GM19238 (cell line): ENCODE measurements at regions not wholly inside any gene's neighbourhood (a gene's known extent, or its start where the extent isn't known, plus 50 kb on each side); places are given as distances from the start of the nearest gene placed in this dataset.

Source experiments
- DNase-seq: peaks from one replicate; pipeline ENCODE4 v3.0.0; 2011; ENCODE audit warnings: low spot score; ENCODE audit not compliant: insufficient read length

DNA sequence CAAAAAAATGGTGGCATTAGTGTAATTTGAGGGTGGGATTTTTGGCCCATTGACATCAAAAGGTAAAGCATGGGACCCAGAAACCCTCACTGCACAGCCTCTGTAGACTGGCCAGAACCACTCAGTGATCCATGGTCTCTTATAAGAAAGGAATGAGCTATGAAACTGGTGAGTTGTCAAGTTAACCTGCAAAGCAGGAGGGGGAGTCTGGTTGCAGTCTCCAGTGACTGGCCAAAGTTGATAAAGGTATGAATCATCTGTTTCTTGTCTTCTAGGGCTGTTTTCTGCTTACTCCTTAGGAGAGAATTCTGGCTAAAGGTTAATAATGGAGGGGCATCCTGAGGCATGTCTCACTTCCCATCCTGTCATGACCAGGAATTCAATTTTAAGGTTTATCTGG lies 325.2 kb downstream of the TLR4 start:
- DNase-seq, result no peak

DNA sequence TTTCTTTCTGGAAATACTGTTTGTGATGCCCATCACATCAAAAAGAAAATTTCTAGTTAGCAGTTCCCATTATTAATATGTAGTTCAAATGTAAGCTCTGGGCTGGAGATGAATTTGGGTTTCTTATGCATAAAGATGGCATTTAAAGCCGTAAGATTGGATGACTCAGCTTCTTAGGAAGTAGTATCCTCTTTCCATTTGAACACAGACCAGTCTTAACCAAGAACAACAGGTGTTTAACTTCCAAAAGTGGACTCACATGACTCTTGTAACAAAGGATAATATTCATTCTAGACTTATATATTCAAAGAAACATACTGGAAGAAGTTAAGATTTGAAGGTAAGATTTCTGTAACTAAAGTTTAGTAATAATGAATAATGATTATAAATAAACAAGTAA lies 330.5 kb downstream of the TLR4 start:
- DNase-seq, result no peak

DNA sequence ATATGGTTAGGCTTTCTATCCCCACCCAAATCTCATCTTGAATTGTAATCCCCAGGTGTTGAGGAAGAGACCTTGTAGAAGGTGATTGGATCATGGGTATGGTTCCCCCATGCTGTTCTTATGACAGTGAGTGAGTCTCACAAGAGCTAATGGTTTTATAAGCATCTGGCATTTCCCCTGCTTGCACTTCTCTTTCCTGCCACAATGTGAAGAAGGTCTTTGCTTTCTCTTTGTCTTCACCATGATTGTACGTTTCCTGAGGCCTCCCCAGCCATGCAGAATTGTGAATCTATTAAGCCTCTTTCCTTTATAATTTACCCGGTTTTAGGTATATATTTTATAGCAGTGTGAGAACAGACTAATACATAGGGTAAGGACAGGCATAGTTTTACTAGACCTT lies 334.5 kb downstream of the TLR4 start:
- no peak for DNase-seq

DNA sequence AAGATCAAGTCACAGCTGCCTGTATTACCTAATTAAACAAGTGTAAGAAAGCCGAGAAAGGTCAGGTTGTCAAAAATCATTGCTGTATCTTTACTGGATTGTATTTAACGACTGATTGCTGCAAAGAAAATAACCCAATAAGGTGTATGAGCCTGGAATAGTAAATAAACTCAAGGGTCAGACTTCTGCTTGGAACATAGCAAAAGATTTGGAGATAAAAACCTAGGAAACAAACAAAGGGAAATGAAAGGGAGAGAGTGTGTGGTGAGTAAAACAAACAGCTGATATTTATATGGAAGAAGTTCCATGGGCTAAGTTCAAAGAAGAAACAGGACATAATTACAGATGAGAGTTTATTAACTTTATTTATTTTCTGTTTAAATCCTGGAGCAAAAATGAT lies 354.0 kb downstream of the TLR4 start:
- DNase-seq, result no peak

DNA sequence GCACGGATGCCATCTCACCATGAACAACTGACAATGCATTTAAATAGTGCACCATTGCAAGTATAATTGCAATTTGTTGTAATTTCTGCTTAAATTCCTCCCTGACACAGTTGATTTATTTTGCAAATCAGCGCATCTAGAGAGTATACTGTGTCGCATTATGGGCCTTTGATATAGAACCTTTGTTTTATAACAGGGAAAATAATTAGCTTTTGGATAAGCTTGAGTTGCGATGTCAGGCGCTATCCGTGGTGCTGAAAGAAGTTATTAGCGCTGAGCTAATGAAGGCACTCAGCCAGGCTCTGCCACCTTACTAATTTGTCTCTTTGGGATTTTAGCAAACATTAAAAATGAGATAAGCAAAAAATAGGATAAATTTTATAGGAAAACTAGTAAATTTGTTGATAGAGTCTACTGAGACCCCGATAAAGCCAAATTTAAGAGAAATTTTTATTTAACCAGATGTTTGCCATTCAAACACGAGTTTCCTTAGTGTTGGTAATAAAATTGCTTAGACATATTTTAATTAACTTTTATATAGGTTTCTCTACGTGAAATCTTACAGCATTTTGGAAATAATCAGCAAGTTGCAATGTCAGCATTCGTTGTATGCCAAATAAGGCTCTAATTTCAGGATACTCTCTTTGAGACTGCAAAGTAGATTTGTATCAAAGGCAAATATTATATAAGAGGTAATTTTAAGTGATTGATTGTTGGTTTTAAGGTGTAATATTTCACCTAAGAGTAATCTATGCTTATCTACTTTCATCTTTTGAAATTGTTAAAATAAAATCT lies 355.5 kb downstream of the TLR4 start:
- DNase-seq, result no peak

DNA sequence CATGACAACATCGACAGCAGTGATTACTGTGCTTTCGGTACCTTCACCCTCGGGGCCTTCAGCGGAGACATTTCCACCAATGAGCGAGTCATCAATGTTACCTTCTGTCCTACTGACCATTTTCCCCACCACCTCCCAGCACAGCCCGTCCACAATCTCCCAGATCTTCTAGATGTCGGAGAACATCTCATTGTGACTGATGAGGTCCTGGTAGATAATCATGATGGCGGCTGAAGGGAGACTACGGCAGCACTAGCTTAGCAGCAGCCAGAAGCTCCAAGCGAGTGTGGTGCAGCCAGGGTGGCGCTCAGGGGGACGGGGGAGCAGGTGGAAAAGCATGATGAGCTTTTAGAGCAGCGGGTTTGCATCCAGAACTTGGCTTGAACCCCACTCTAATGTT lies 379.0 kb downstream of the TLR4 start:
- no peak for DNase-seq

DNA sequence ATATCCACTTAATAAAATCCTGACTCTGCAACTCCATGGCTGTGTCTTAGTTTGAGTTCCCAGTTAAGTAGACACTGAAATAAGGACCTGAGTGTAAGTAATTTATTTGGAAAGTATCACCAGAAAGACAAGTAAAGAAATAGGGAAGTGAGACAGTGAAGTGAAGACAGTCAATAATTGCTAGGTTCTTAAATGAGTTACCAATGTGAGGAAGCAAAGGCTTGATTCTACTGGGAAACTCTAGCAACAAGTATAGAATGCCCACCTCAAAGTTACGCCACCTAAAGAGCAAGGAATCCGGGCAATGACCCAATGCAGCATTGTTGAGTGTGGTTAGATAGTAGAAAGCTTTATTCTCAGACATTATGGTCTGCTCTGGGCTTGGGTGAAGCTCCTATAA lies 383.9 kb downstream of the TLR4 start:
- DNase-seq, result no peak

DNA sequence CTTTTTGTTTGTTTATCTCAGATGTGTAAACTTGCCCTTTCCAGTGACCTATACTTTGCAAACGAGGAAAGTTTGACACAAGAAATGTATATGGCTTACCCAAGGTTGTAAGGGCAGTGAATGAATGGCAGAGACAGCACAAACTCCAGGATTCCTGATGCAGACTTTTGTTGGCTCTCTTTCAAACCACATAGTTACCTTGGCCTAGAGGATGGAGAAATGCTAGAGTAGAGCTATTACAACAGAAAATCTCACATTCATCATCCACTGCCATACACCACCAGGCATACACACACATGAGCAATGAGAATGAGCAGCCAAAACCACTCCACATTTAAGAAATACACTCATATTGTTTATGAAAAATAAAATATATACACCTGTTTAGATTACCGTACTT lies 387.0 kb downstream of the TLR4 start:
- DNase-seq, result no peak

DNA sequence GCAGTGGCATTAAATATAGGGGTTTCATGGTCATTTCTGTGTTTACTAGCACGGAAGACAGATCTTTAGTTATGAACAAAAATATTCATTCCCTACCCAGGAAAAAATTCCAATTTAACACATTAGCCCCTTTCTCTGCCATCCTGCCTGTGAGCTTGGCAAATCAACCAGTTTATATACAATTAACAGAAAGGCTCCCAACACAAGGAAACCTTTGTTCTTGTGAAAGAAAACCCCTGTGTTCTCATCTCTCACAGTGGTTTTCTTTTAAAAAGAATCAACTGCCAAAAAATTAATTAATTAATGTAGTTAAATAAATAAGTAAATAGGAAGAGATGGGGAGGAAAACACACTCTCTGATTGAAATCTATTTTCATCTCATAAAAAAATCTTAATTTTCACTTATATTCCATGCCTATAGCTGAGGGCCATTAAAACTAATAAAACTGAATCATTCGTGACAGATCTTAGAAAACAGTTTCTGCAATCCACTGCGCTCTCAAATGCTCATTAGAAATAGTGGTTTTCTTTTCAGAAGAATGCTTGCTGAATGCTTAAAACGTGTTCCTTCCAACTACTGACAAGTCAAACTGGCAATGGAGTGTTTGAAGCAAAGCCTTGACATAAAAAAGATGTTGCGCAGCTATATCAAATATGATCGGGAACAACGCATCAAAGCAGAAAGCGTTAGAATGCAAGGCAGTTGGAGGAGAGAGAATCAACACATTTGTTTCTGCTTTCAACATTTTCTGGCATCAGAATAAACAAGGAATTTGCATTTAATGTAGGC lies 387.7 kb downstream of the TLR4 start:
- DNase-seq, result no peak

DNA sequence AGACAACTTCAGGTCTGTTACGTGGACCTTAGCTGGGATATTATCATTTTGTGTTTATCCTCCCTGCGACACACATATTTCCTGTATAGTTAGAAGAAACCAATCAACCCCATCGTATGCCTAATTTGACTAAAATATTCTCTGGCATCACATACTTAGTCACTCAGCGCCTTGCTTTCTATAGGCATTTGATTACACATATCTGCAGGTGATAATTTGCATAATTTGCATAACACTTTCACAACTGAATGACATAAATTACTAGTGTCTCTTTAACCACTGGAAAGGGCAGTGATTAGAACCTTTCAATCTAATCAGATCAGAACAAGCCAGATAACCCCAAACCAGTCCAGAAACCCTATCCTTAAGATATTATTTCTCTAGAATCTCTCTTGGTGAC lies 390.2 kb downstream of the TLR4 start:
- DNase-seq, result no peak

DNA sequence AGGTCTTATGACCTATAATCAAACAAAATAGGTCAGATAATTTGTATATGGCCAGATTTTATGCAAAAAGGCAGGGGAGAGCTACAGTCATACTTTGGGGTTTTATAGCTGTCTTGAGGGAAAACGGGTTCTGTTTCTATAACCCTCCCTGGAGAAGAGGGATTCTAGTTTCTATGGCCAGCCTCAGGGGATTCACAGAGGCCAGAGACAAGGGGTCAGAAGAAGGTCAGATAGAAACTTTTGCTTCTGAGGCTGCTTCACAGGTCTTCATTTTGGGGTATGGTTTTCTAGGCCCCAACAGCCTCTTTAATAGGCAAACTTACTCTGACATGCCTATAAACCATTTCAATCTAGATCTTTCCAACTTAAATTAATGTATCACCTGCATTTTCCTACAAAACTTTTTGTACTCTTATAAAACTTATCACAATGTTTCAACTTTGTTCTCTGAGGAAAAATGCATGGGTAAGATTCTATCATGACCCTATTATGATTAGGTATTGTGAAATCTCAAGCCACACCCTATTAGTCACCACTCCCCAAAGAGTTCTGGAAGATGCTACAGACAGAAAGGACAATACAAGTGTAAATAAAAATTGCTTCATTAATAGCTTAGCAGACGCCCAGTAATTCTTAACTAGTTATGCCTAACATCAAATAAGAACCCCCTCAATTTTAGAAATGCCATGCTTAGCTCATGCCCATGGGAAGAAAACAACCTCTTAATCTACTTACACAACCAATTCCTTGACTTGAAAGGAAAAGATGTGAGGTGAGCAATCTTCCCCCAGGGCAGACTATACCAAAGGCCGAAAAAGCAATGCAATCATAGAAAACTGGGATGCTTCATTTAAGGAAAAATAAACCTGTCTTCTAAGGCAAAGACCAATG lies 396.6 kb downstream of the TLR4 start:
- no peak for DNase-seq

DNA sequence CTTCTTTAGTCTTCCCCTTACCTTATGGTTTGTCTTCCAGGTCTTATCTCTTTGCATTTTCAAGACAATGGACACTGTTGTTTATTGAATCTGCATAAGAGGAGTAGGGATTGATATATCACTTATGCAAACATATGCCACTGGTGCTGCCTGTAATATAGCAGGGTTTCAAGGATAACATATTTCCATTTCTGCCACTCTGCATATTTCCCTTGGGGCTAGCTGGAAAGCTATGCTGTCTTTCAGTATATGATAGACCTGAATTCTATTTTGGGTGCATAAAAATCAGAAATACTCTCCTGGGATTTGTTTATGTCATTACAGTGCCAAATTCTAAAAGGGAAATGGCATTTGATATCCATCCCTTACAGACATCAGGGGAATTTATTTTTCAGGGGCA lies 400.2 kb downstream of the TLR4 start:
- DNase-seq, result no peak

DNA sequence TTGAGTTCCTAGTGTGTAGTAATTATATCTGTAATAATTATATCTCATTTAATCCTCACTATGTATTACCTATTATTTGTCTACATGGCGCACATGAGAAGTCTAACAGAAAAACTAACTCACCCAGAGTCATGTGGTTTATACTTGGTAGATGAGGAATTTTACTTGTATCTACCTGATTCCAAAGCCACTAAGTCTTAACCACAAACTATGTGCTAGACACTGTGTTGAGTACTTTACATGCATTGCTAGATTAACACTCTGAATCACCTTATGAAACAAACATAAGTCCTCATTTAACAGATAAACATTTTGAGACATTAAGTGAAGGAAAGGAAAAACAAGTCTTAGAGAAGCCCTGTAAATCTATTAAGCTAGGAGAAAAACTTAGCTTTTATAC lies 404.8 kb downstream of the TLR4 start:
- no peak for DNase-seq

DNA sequence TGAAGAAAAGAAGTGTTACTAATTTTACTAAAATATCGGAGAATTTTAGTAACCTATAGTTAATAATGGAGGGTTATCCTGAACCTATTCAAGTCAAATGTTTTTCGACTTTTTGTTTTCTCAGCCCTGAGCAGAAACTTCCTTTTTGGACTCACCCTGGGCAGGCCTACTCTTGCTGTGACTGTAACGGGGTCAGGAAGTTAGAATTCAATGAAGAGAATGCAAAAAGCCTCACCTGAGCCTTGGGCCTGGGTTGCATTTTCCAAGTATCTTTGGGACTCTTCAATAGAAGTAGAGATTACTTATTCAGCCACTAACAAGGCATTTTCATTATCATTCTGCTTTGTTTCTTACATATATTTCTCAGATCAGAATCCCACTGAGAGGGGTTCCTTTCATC lies 405.3 kb downstream of the TLR4 start:
- DNase-seq, result no peak

DNA sequence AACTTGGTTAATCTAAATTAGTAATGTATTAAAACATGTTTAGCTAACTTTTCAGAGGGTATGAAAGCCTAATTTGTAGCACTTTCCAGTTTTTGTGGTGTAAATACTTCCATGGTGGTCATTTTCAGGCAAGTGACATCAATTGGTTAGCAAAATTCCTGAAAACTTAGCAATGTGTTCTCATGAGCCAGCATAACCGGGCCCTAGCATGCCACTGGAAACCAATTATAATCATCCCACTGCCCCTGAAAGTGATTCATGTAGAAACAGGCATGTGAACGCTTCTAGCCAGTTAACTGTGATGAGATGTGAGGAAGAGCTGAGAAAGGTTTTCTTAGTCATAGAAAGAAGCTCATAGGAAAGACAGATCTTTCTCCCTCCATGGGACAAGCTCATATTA lies 417.2 kb downstream of the TLR4 start:
- DNase-seq, result no peak

DNA sequence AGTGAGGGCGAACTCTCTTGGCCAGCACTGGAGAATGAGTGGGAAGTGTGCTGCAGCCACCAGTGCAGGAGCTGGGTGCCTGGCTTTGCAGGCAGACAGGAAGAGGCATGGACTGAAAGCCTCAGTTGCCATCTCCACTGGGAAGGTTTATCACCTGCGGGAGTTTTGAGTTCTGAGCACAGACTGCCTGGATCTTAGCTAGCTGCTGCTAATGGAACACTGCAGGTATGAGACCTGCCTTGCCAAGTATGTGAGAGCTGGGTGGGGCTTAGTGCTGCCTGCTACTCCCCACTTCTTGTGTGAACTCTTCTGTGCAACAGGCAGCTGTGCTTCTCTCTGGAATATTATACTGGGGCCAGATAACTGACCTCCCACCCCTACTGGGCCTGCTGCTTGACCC lies 424.1 kb downstream of the TLR4 start:
- no peak for DNase-seq

DNA sequence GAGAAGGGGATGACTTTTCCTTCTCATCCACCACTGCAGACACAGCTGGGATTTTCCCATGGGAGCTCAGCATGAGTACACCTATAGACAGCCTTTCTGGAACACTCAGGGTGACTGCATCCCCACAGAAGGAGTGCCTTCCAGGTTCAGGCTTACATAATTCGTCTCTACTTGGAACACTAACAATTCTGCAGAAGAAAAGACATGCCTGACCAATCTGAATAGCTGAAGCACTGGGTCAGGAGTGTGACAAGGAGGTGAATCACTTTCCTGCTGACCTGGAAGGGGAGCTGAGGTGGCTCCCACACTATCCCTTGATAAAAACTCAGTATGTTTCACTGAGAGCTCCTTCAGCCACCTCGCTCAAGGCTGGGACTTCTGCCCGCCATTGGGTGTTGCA lies 425.3 kb downstream of the TLR4 start:
- DNase-seq, result no peak

DNA sequence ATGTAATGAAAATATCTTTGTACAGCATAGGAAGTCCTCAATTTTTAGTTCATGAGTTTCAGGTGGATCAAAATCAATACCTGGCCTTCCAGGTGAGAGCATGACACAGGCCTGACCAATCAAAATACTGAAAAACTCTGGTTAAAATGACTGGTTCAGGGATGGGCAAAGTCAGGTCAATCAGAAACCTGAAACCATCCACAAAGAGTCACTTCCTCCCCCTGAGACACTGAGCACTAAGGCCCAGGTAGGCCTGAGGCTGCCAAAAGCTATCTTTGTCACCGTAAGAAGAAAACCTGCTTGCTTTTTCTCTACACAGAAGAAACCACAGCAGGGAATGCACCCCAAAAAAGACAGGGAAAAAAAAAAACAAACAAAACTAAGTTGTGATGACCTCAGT lies 444.8 kb downstream of the TLR4 start:
- no peak for DNase-seq

DNA sequence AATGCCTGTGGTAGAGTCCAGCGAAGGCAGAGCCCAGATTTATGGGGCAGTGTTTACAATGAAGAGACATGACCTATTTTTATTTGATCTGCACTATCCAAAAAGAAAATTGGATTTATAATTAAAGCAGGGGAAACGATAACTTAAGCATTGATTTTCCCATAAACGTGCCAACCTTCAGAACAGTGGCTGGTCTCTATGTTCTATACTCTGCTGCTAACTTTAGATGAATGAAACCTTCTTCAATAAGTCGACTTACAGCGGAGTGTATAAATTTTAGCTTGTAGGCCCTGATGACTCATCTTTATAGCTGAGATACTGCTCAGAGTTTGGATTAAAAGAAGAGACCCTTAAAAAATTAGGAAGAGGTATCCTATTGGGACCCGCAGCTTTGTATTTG lies 452.6 kb downstream of the TLR4 start:
- DNase-seq, result no peak

DNA sequence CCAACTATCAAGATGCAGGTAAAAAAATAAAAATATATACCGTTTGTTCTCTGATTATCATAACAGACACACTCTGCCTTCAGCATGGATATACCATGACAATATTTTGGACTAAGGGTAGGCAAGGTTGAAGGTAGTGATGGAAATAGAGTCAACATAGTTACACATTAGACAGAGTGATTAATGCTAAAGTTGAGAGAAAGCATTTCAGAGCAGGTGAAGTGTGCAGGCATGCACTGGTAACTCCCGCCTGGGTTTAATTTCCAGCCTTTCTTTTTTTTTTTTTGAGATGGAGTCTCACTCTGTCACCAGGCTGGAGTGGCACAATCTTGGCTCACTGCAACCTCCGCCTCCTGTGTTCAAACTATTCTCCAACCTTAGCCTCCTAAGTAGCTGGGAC lies 458.5 kb downstream of the TLR4 start:
- DNase-seq, result no peak

DNA sequence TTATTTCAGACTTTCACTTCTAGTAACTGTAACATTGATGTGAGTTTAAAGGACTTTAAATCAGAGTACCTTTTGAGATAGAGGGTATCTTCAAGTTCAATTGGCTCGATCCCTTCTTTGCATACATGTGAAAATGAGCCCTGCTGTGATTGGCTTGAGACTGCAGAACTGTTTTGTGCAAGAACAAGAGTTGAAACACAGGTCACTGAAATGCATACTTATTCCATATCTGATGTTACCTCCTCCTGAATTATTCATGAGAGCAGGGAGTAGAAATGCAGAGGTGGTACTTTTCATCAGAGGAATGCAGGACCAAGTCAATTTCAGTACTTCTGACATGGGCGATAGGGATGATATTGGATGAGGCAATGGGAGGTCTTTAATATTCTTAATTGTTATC lies 459.5 kb downstream of the TLR4 start:
- no peak for DNase-seq

DNA sequence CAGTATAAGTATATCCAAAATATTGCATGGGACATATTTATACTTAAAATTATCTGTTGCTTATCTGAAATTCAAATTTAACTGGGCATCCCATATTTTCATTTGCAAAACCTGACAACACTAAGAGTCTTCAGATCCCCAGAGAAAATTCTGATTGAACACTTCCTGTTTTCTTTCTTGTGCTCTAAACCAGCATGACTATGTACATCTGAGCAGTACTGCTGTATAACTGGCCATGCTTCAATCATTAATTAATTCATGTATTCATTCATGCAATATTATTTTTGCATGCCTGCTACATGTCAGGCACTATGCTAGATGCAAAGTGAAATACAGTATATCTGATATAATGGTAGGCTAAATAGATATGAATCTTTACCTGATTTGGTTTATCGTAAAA lies 461.2 kb downstream of the TLR4 start:
- no peak for DNase-seq
